HepG2 (cell line): ENCODE measurements at regions not wholly inside any gene's neighbourhood (a gene's known extent, or its start where the extent isn't known, plus 50 kb on each side); places are given as distances from the start of the nearest gene placed in this dataset.

Experiments
- ATAC-seq: fragments of 200-7000 bp; cut with Tn5 transposase; 3 replicates; pipeline ENCODE4 v1.9.1; 2020; ENCODE audit warnings: mild to moderate bottlenecking, moderate library complexity
- BruUV-seq: library from RNA; stranded (reverse); fragments of 400-500 nt; replicated peaks from 2 replicates; lab custom pipeline; 2021; lab: Mats Ljungman, UMichigan
- CTCF ChIA-PET: fragments of 300-600 bp; formaldehyde crosslinking; extraction: SDS; loops from one replicate; lab custom pipeline; 2021; ENCODE audit warnings: low total read pairs, inconsistent platforms, low intra/inter-chr PET ratio; lab: Yijun Ruan, JAX
- POLR2A ChIA-PET: fragments of 350-600 bp; sonication (Branson Sonifier 250); formaldehyde crosslinking; loops from one replicate; lab custom pipeline; 2020; ENCODE audit warnings: antibody characterized with exemption, inconsistent platforms; lab: Yijun Ruan, JAX
- DNase-seq: peaks from one replicate; pipeline ENCODE4 v3.0.0-alpha.2; 2015; ENCODE audit warnings: low spot score
- FAIRE-seq: peaks from 3 replicates; lab custom pipeline; 2011; peaks lifted over from hg19 to GRCh38; lab: Jason Lieb, UNC
- H2AFZ ChIP-seq: one replicate; pipeline ENCODE4 v1.6.1; 2011; ENCODE audit warnings: low read length, inconsistent platforms
- H3K27ac ChIP-seq: fragments of 300-600 bp; 3 replicates; pipeline ENCODE4 v1.8.0; 2011; ENCODE audit warnings: mixed run types, mild to moderate bottlenecking, mixed read lengths, low read length, inconsistent platforms; ENCODE audit not compliant: insufficient read depth; ENCODE audit errors: extremely low read length
- H3K27me3 ChIP-seq, 2 experiments: fragments of 200-600 bp in 1 of 2; 2 replicates in 1 of 2; 3 replicates in 1 of 2; pipeline versions ENCODE4 v1.6.0 to v1.8.0; 2011; ENCODE audit warnings: low read length in 2 of 2, mild to moderate bottlenecking in 2 of 2, moderate library complexity in 2 of 2, inconsistent platforms in 1 of 2; ENCODE audit not compliant: insufficient read depth in 2 of 2, control insufficient read depth in 1 of 2
- H3K36me3 ChIP-seq, 2 experiments: fragments of 200-600 bp in 1 of 2; replicated peaks in 1 of 2; 2 replicates in 1 of 2; 3 replicates in 1 of 2; pipeline versions ENCODE4 v1.5.1 to v1.8.0; 2011; ENCODE audit warnings: low read length in 2 of 2, inconsistent platforms in 1 of 2; ENCODE audit not compliant: insufficient read depth in 2 of 2, control insufficient read depth in 1 of 2
- H3K4me1 ChIP-seq: 2 replicates; pipeline ENCODE4 v1.5.1; 2012; ENCODE audit warnings: low read length, inconsistent platforms; ENCODE audit not compliant: insufficient read depth
- H3K4me2 ChIP-seq: 2 replicates; pipeline ENCODE4 v1.6.0; 2011; ENCODE audit warnings: low read depth, low read length, inconsistent platforms
- H3K4me3 ChIP-seq, 3 experiments: fragments of 200-600 bp in 1 of 3; sonication (generic), shearing (Covaris generic) in 1 of 3; replicated peaks in 1 of 3; 2 replicates each; pipeline ENCODE4 v1.5.1; 2011 to 2016; ENCODE audit warnings: low read length in 3 of 3, inconsistent platforms in 2 of 3, low read depth in 2 of 3, mild to moderate bottlenecking in 2 of 3, control low read depth in 1 of 3, mixed read lengths in 1 of 3; ENCODE audit not compliant: insufficient read depth in 1 of 3
- H3K79me2 ChIP-seq: one replicate; pipeline ENCODE4 v1.6.1; 2011; ENCODE audit warnings: low read length, inconsistent platforms; ENCODE audit not compliant: insufficient read depth
- H3K9ac ChIP-seq: 2 replicates; pipeline ENCODE4 v1.6.0; 2011; ENCODE audit warnings: mild to moderate bottlenecking, low read depth, low read length, inconsistent platforms; ENCODE audit not compliant: insufficient read depth
- H3K9me3 ChIP-seq: 2 replicates; pipeline ENCODE4 v1.5.1; 2012; ENCODE audit warnings: mild to moderate bottlenecking, low read length
- H4K20me1 ChIP-seq: 2 replicates; pipeline ENCODE4 v1.6.0; 2011; ENCODE audit warnings: inconsistent platforms, mild to moderate bottlenecking, low read length, moderate library complexity; ENCODE audit not compliant: insufficient read depth
- ATF1 ChIP-seq: IDR thresholded peaks from 2 replicates; pipeline ENCODE4 v1.6.1; 2016; ENCODE audit warnings: mild to moderate bottlenecking, control low read depth
- HES4 ChIP-seq: sonication (generic); formaldehyde crosslinking; IDR thresholded peaks from 2 replicates; pipeline ENCODE4 v1.9.0; 2021; ENCODE audit warnings: mild to moderate bottlenecking, missing genetic modification reagents, borderline replicate concordance
- HMGA1 ChIP-seq: sonication (generic); formaldehyde crosslinking; conservative IDR thresholded peaks from 2 replicates; pipeline ENCODE4 v1.4.0; 2020; ENCODE audit warnings: missing genetic modification reagents
- NR3C1 ChIP-seq: sonication (generic); formaldehyde crosslinking; IDR thresholded peaks from 2 replicates; pipeline ENCODE4 v1.4.0; 2020; ENCODE audit warnings: missing genetic modification reagents
- SMAD1 ChIP-seq: sonication (generic); formaldehyde crosslinking; IDR thresholded peaks from 2 replicates; pipeline ENCODE4 v1.4.0; 2020; ENCODE audit warnings: missing genetic modification reagents, low read depth, mild to moderate bottlenecking, borderline replicate concordance
- TBP ChIP-seq: sonication (generic); formaldehyde crosslinking; IDR thresholded peaks from 2 replicates; pipeline ENCODE4 v1.5.0; 2020; ENCODE audit warnings: missing genetic modification reagents
- TBX2 ChIP-seq: sonication (generic); formaldehyde crosslinking; IDR thresholded peaks from 2 replicates; pipeline ENCODE4 v1.5.0; 2020; ENCODE audit warnings: missing genetic modification reagents, mild to moderate bottlenecking, borderline replicate concordance
- TCF7L2 ChIP-seq: IDR thresholded peaks from 2 replicates; pipeline ENCODE4 v1.6.1; 2011; ENCODE audit warnings: mild to moderate bottlenecking, low read depth, low read length, moderate library complexity
- ZNF441 ChIP-seq: sonication (generic); formaldehyde crosslinking; IDR thresholded peaks from 2 replicates; pipeline ENCODE4 v1.7.0; 2021; ENCODE audit warnings: missing genetic modification reagents, borderline replicate concordance
- ZNF670 ChIP-seq: sonication (generic); formaldehyde crosslinking; IDR thresholded peaks from 2 replicates; pipeline ENCODE4 v1.8.0; 2022; ENCODE audit warnings: mild to moderate bottlenecking, missing genetic modification reagents, borderline replicate concordance
- ZSCAN9 ChIP-seq: IDR thresholded peaks from 2 replicates; pipeline ENCODE4 v1.6.1; 2016; ENCODE audit warnings: borderline replicate concordance
- WGBS: methylation state at CpG from one replicate; pipeline ENCODE4 v1.1.6; 2017; ENCODE audit warnings: low lambda C conversion rate; 5-methylcytosine and 5-hydroxymethylcytosine counted together
- in situ Hi-C: cut with HindIII; loops from 2 replicates; pipeline ENCODE4 v1.10.0; 2017; ENCODE audit warnings: low pct_unique_long_range_greater_than_20kb; ENCODE audit not compliant: extremely low pct_ligation_motif_present
- intact Hi-C: fragments of 100-400 bp; cut with micrococcal nuclease; formaldehyde crosslinking; loops from one replicate; pipeline ENCODE4 v1.10.0; 2022; ENCODE audit not compliant: unreplicated experiment
- TF ChIP-seq, protein P1 (sequence below): sonication (generic); formaldehyde crosslinking; IDR thresholded peaks from 2 replicates; pipeline ENCODE4 v1.4.0; 2020; ENCODE audit warnings: missing genetic modification reagents, borderline replicate concordance
- TF ChIP-seq, protein P2 (sequence below): sonication (generic); formaldehyde crosslinking; IDR thresholded peaks from 2 replicates; pipeline ENCODE4 v1.4.0; 2020; ENCODE audit warnings: missing genetic modification reagents; ENCODE audit errors: not compliant biosample characterization
- TF ChIP-seq, protein P3 (sequence below): IDR thresholded peaks from 2 replicates; pipeline ENCODE4 v1.6.1; 2012; ENCODE audit warnings: low read length, improper control_type of control experiment

DNA sequence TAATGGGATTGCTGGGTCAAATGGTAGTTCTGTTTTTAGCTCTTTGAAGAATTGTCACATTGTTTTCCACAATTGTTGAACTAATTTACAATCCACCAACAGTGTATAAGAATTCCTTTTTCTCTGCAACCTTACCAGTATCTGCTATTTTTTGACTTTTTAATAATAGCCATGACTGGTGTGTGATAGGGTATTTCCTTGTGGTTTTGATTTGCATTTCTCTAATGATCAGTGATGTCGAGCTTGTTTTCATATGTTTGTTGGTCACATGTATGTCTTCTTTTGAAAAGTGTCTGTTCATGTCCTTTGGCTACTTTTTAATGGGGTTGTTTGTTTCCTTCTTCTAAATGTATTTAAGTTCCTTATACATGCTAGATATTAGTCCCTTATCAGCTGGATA lies 322.3 kb downstream of the CDH2 start:
- Histone ChIP-seq H3K79me2 (no peaks in the 10 kb centered on the region), H4K20me1 (no peaks in the 10 kb centered on the region), H3K4me3 (no peak overlapping the region), H3K9me3 (no peaks in the 10 kb centered on the region), H3K4me2 (no peak overlapping the region), H2AFZ (no peak overlapping the region), H3K27me3 (no peaks in the 10 kb centered on the region), H3K27ac (no peak overlapping the region), H3K4me1 (no peaks in the 10 kb centered on the region), H3K36me3 (no peaks in the 10 kb centered on the region), H3K9ac (no peak overlapping the region)
- intact Hi-C loops (no loop called here), in situ Hi-C loops (no loop called here)
- ATAC-seq (no peak), DNase-seq (no peak), FAIRE-seq (no peak)
- no TSS peak for BruUV-seq
- ChIA-PET CTCF (no interaction called here), POLR2A (no interaction called here)
- 96% methylated on average over 1 of the region's 1 CpG for WGBS
- TF ChIP-seq ZSCAN9 (no peak), TBX2 (CRISPR knock-in tag) (no peak), ATF1 (CRISPR knock-in tag) (no peak), TCF7L2 (no peak), HES4 (CRISPR knock-in tag) (no peak), SMAD1 (CRISPR knock-in tag) (no peak), NR3C1 (CRISPR knock-in tag) (no peak), ZNF441 (no peak), HMGA1 (CRISPR knock-in tag) (no peak), ZNF670 (CRISPR knock-in tag) (no peak), TBP (CRISPR knock-in tag) (no peak)
- TF ChIP-seq, protein P1, sequence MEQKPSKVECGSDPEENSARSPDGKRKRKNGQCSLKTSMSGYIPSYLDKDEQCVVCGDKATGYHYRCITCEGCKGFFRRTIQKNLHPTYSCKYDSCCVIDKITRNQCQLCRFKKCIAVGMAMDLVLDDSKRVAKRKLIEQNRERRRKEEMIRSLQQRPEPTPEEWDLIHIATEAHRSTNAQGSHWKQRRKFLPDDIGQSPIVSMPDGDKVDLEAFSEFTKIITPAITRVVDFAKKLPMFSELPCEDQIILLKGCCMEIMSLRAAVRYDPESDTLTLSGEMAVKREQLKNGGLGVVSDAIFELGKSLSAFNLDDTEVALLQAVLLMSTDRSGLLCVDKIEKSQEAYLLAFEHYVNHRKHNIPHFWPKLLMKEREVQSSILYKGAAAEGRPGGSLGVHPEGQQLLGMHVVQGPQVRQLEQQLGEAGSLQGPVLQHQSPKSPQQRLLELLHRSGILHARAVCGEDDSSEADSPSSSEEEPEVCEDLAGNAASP (CRISPR knock-in tag), result no peak
- TF ChIP-seq, protein P2, sequence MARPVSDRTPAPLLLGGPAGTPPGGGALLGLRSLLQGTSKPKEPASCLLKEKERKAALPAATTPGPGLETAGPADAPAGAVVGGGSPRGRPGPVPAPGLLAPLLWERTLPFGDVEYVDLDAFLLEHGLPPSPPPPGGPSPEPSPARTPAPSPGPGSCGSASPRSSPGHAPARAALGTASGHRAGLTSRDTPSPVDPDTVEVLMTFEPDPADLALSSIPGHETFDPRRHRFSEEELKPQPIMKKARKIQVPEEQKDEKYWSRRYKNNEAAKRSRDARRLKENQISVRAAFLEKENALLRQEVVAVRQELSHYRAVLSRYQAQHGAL (CRISPR knock-in tag), result no peak
- TF ChIP-seq, protein P3, sequence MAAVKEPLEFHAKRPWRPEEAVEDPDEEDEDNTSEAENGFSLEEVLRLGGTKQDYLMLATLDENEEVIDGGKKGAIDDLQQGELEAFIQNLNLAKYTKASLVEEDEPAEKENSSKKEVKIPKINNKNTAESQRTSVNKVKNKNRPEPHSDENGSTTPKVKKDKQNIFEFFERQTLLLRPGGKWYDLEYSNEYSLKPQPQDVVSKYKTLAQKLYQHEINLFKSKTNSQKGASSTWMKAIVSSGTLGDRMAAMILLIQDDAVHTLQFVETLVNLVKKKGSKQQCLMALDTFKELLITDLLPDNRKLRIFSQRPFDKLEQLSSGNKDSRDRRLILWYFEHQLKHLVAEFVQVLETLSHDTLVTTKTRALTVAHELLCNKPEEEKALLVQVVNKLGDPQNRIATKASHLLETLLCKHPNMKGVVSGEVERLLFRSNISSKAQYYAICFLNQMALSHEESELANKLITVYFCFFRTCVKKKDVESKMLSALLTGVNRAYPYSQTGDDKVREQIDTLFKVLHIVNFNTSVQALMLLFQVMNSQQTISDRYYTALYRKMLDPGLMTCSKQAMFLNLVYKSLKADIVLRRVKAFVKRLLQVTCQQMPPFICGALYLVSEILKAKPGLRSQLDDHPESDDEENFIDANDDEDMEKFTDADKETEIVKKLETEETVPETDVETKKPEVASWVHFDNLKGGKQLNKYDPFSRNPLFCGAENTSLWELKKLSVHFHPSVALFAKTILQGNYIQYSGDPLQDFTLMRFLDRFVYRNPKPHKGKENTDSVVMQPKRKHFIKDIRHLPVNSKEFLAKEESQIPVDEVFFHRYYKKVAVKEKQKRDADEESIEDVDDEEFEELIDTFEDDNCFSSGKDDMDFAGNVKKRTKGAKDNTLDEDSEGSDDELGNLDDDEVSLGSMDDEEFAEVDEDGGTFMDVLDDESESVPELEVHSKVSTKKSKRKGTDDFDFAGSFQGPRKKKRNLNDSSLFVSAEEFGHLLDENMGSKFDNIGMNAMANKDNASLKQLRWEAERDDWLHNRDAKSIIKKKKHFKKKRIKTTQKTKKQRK, result no peak
